A549 (cell line): ENCODE measurements at regions not wholly inside any gene's neighbourhood (a gene's known extent, or its start where the extent isn't known, plus 50 kb on each side); places are given as distances from the start of the nearest gene placed in this dataset.

Experiments
- ATAC-seq, 2 experiments: fragments of 200-7000 bp in 1 of 2; fragments of >200 bp in 1 of 2; cut with Nextera tagmentation in 1 of 2; cut with Tn5 transposase in 1 of 2; 3 replicates each; pipeline versions ENCODE4 v1.8.0 to v1.9.1; 2018 to 2020; ENCODE audit warnings: mild to moderate bottlenecking in 1 of 2, moderate library complexity in 1 of 2
- CTCF ChIA-PET: fragments of 300-600 bp; sonication (Branson Sonifier 250); formaldehyde crosslinking; extraction: SDS; loops from one replicate; lab custom pipeline; 2021; ENCODE audit warnings: antibody characterized with exemption, inconsistent platforms; lab: Yijun Ruan, JAX
- POLR2A ChIA-PET: fragments of 350-600 bp; formaldehyde crosslinking; extraction: SDS; loops from one replicate; lab custom pipeline; 2021; ENCODE audit warnings: antibody characterized with exemption, inconsistent platforms; lab: Yijun Ruan, JAX
- DNase-seq, 2 experiments: peaks; one replicate each; pipeline versions ENCODE4 v3.0.0 to v3.0.0-alpha.2; 2011 to 2016; ENCODE audit warnings: low read depth in 1 of 2, low spot score in 1 of 2
- FAIRE-seq: peaks from 2 replicates; lab custom pipeline; 2011; peaks lifted over from hg19 to GRCh38; lab: Jason Lieb, UNC
- H3K27ac ChIP-seq, 2 experiments: fragments of >200 bp; sonication (Bioruptor Twin); formaldehyde crosslinking; 3 replicates each; pipeline ENCODE4 v1.5.1; 2016 to 2017
- H3K4me1 ChIP-seq: fragments of >200 bp; sonication (Bioruptor Twin); formaldehyde crosslinking; 3 replicates; pipeline ENCODE4 v1.6.1; 2016
- H3K4me2 ChIP-seq: fragments of >200 bp; sonication (Bioruptor Twin); formaldehyde crosslinking; 3 replicates; pipeline ENCODE4 v1.6.1; 2016
- H3K4me3 ChIP-seq: fragments of >200 bp; sonication (Bioruptor Twin); formaldehyde crosslinking; 3 replicates; pipeline ENCODE4 v1.5.1; 2016
- H3K9me3 ChIP-seq: fragments of >200 bp; sonication (Bioruptor Twin); formaldehyde crosslinking; 3 replicates; pipeline ENCODE4 v1.6.1; 2016
- ATOH8 ChIP-seq: fragments of 250-450 bp; sonication (Bioruptor Pico); IDR thresholded peaks from 2 replicates; pipeline ENCODE4 v1.5.0; 2020; ENCODE audit warnings: low read depth, mild to moderate bottlenecking, moderate library complexity
- CHD4 ChIP-seq: fragments of 200-600 bp; sonication (generic); IDR thresholded peaks from 2 replicates; pipeline ENCODE4 v1.6.1; 2016; ENCODE audit warnings: antibody characterized with exemption, mild to moderate bottlenecking, borderline replicate concordance
- ELK1 ChIP-seq: fragments of 150-350 bp; IDR thresholded peaks from 2 replicates; pipeline ENCODE4 v1.6.1; 2014; ENCODE audit warnings: low read depth, mild to moderate bottlenecking, low read length
- EP300 ChIP-seq, 2 experiments: fragments of >200 bp; sonication (Bioruptor Twin); formaldehyde crosslinking; IDR thresholded peaks; 2 replicates in 1 of 2; 3 replicates in 1 of 2; pipeline ENCODE4 v1.6.1; 2016 to 2017
- FOSB ChIP-seq: fragments of 250-450 bp; sonication (Bioruptor Pico); IDR thresholded peaks from 2 replicates; pipeline ENCODE4 v1.5.0; 2020; ENCODE audit warnings: mild to moderate bottlenecking, moderate library complexity
- HOXB5 ChIP-seq: fragments of 250-450 bp; sonication (Bioruptor Pico); IDR thresholded peaks from 2 replicates; pipeline ENCODE4 v1.5.0; 2020; ENCODE audit warnings: mild to moderate bottlenecking, moderate library complexity
- KDM1A ChIP-seq: fragments of 200-600 bp; sonication (generic); IDR thresholded peaks from 2 replicates; pipeline ENCODE4 v1.6.1; 2016; ENCODE audit warnings: low read depth, mild to moderate bottlenecking
- MAFK ChIP-seq: fragments of 450-650 bp; IDR thresholded peaks from 2 replicates; pipeline ENCODE4 v1.6.1; 2014; ENCODE audit not compliant: partially characterized antibody
- POLR2AphosphoS2 ChIP-seq: conservative IDR thresholded peaks from 2 replicates; pipeline ENCODE4 v1.6.1; 2012; ENCODE audit warnings: low read length, improper control_type of control experiment, inconsistent platforms
- RAD21 ChIP-seq, 2 experiments: fragments of >200 bp in 1 of 2; sonication (Bioruptor Twin) in 1 of 2; formaldehyde crosslinking in 1 of 2; IDR thresholded peaks in 1 of 2; conservative IDR thresholded peaks in 1 of 2; 2 replicates in 1 of 2; 3 replicates in 1 of 2; pipeline ENCODE4 v1.6.1; 2012 to 2018; ENCODE audit warnings: inconsistent platforms in 1 of 2
- REST ChIP-seq: fragments of 200-600 bp; sonication (generic); IDR thresholded peaks from 2 replicates; pipeline ENCODE4 v1.6.1; 2016; ENCODE audit warnings: antibody characterized with exemption, mild to moderate bottlenecking, moderate library complexity
- RNF2 ChIP-seq: fragments of 200-600 bp; sonication (generic); IDR thresholded peaks from 2 replicates; pipeline ENCODE4 v1.6.1; 2016; ENCODE audit warnings: low read depth, mild to moderate bottlenecking, antibody characterized with exemption, moderate library complexity, borderline replicate concordance
- ZC3H11A ChIP-seq: fragments of 450-650 bp; IDR thresholded peaks from 2 replicates; pipeline ENCODE4 v1.6.1; 2014; ENCODE audit warnings: antibody characterized with exemption, mild to moderate bottlenecking
- ZNF302 ChIP-seq: fragments of 250-450 bp; sonication (Bioruptor Pico); IDR thresholded peaks from 2 replicates; pipeline ENCODE4 v1.9.0; 2021; ENCODE audit warnings: inconsistent platforms, mild to moderate bottlenecking, moderate library complexity
- WGBS: methylation state at CpG from one replicate; pipeline ENCODE4 v1.1.6; 2017; ENCODE audit errors: missing lambda C conversion rate; 5-methylcytosine and 5-hydroxymethylcytosine counted together

- ChIA-PET POLR2A (no interaction called here), CTCF (no interaction called here)
- Histone ChIP-seq H3K4me3 (no peak overlapping the region), H3K4me2 (no peak overlapping the region), H3K4me1 (no peaks in the 10 kb centered on the region), H3K27ac (no peak overlapping the region), H3K9me3 (no peaks in the 10 kb centered on the region)
- ATAC-seq = no peak
- DNase-seq = no peak
- WGBS = 9% methylated on average over 2 of the region's 2 CpGs
- no peak for TF ChIP-seq REST
- TF ChIP-seq HOXB5 (CRISPR knock-in tag) = no peak
- no peak for TF ChIP-seq MAFK
- TF ChIP-seq CHD4 = no peak
- TF ChIP-seq KDM1A = no peak
- no peak for TF ChIP-seq ZC3H11A
- TF ChIP-seq ZNF302 (CRISPR knock-in tag) = no peak
- no peak for FAIRE-seq
Measured at GRCh38 chr3:176071943-176072342, 1125.3 kb downstream of the TBL1XR1 start.

- Histone ChIP-seq H3K27ac (no peak overlapping the region), H3K9me3 (no peaks in the 10 kb centered on the region), H3K4me3 (no peak overlapping the region), H3K4me2 (no peak overlapping the region), H3K4me1 (no peaks in the 10 kb centered on the region)
- ChIA-PET POLR2A (no interaction called here), CTCF (no interaction called here)
- ATAC-seq (no peak), FAIRE-seq (no peak), DNase-seq (no peak)
- 20% methylated on average over 4 of the region's 6 CpGs for WGBS
- TF ChIP-seq ATOH8 (no peak), ZC3H11A (no peak), EP300 (IDR thresholded peaks at IDR 0.05) (no peak), RAD21 (conservative IDR thresholded peaks at IDR 0.05 in 1 of 2, IDR thresholded peaks at IDR 0.05 in 1 of 2) (no peak), FOSB (CRISPR knock-in tag) (no peak)
- TF ChIP-seq, all 56 proteins: peak for 0
Measured at GRCh38 chr3:176068750-176069149, 1128.5 kb downstream of the TBL1XR1 start.

GRCh38 chr3:176058856-176059255 lies 1138.4 kb downstream of the TBL1XR1 start:
- Histone ChIP-seq H3K9me3 (no peaks in the 10 kb centered on the region), H3K4me1 (no peaks in the 10 kb centered on the region), H3K4me3 (no peak overlapping the region), H3K27ac (no peak overlapping the region), H3K4me2 (no peak overlapping the region)
- TF ChIP-seq POLR2AphosphoS2 = no peak
- TF ChIP-seq ELK1 = no peak
- TF ChIP-seq ZC3H11A = no peak
- POLR2A ChIA-PET = no interaction called here
- DNase-seq (no peak), ATAC-seq (no peak), FAIRE-seq (no peak)
- CTCF ChIA-PET = no interaction called here

GRCh38 chr3:176055836-176056235 lies 1141.4 kb downstream of the TBL1XR1 start:
- H3K4me1 ChIP-seq = no peaks in the 10 kb centered on the region
- no peak for TF ChIP-seq RNF2
- WGBS = 27% methylated on average over 6 of the region's 6 CpGs
- ChIA-PET POLR2A (no interaction called here), CTCF (no interaction called here)
- H3K27ac ChIP-seq = no peak overlapping the region
- no peaks in the 10 kb centered on the region for H3K9me3 ChIP-seq
- FAIRE-seq (no peak), DNase-seq (no peak), ATAC-seq (no peak)
- H3K4me2 ChIP-seq = no peak overlapping the region
- no peak overlapping the region for H3K4me3 ChIP-seq
